Cardiac fibroblast (primary cell): ENCODE measurements at regions not wholly inside any gene's neighbourhood (a gene's known extent, or its start where the extent isn't known, plus 50 kb on each side); places are given as distances from the start of the nearest gene placed in this dataset.

ENCODE experiments used
- DNase-seq, 2 donors: peaks; one replicate each; pipeline versions ENCODE4 v3.0.0 to v3.0.0-alpha.2; 2010; ENCODE audit warnings: low read depth in 2 of 2
- H3K4me3 ChIP-seq, 2 donors: replicated peaks in 1 of 2; 1 replicate in 1 of 2; 2 replicates in 1 of 2; pipeline ENCODE4 v1.5.1; 2011; ENCODE audit warnings: low read depth in 2 of 2, low read length in 2 of 2, mild to moderate bottlenecking in 2 of 2, moderate library complexity in 1 of 2
- CTCF ChIP-seq: IDR thresholded peaks from one replicate; pipeline ENCODE4 v1.5.1; 2011; ENCODE audit warnings: low read depth, mild to moderate bottlenecking, low read length, inconsistent platforms

DNA sequence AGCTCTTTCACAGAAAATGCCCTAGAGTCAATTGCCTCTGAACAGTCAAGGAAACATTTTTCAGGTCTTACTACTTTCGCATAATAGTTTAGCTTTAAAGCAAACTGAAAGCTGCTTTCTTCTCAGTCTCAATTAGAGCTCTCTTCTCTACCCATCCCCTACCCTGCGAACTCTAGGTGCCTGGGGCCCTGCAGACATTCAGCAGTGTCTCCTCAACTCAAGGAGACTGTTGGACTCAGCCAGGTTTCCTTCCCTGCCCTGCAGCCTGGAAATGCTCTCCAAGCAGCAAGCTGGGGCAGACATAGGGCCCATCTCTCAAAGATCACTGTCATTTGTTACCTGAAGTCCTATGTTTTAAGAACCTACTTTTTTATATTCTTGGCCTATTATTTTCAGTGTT lies 312.5 kb upstream of the PRICKLE1 start:
- no peak overlapping the region for H3K4me3 ChIP-seq
- DNase-seq, result no peak
- TF ChIP-seq CTCF, result no peak

DNA sequence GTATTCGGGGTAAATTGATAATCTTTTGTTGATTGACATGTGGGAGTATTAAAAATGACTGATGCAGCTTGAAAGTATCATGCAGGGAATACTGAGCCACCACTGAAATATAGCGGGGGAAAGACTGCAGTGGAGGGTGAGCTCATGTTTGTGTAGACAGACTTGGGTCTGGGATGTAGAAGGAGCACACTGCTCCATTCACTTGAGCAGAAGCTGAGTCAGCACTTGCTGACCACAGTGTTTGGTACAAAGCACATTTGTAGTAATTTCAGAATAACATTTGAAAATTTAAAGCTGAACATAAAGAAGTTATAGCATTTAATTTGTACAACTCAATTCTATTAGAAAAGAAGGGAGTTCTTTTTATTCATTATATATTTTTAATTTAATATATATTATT lies 304.3 kb upstream of the PRICKLE1 start:
- TF ChIP-seq CTCF, result no peak
- H3K4me3 ChIP-seq, result no peak overlapping the region
- no peak for DNase-seq

DNA sequence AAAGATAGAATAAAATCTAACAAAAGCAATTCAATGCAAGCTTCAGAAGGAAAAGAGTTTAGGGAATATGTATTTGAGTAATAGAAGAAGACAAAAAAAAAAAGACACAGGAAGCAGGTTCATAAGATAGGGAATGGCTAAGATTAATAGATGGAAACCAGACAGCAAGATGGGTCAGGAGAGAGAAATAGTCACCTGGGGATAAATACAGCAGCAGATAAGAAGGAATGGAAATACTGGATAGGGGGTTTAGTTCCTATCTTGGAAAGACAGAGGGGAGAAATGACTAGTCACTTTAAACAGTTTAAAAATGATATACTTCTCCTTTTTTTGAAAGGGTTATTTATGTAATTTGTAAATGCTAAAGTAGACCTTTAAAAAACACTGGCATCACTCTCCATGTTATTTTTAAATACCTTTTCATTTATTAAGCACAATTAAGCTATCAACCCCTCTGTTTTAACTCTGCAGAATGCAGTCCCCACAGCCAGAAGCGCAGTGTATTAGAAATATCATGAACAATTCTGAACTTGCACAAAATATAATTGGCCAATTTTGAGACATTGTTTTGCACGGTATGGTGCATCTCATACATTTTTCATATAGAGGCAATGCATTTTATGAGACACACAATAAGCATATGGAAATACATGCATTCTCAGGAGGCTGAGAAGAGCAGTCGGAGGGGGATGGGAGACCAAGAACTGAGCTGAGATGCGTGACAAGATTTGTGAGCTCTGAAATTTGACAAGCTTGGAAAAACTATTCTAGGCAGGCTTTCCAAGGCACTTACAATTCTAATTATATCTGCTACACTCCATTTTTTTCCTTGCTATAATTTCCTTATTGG lies 303.4 kb upstream of the PRICKLE1 start:
- DNase-seq, result no peak
- TF ChIP-seq CTCF, result no peak
- no peak overlapping the region for H3K4me3 ChIP-seq

DNA sequence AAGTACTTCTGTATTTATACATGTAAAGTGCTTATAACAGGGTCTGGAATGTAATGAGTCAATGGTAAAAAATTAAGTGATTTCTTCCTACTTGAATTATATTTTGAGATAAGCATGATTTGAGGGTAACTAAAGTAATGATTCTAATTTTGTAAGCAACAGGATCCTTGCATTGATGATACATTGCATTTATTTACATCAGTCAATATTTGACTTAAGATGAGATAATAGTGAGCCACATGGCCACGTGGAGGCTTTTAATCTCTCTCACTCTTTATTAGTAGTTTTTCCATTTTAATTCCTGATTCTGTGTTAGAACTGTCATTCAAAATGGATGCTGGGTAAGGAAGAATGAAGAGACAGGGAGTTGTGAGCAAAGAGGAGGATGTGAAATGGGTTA lies 298.1 kb upstream of the PRICKLE1 start:
- no peak for DNase-seq
- no peak for TF ChIP-seq CTCF
- no peak overlapping the region for H3K4me3 ChIP-seq

DNA sequence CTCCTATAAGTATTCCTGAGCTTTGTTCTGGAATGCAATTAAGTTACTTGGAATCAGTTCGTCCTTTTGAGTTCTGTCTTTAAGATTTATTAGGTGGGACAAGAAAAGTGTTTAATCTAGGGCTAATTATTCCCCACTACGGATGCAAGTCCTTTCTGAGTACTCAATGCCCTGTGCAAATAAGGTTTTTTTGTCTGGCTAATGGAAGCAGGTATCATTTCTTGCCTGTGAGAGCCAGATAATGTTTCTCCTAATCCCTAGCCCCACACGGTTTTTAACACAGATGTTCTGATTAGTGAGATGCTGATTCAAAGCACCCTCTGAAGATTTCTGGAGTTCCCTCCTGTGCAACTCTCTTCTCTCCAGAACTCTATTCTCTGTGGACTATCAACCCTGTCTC lies 296.6 kb upstream of the PRICKLE1 start:
- H3K4me3 ChIP-seq, result no peak overlapping the region
- TF ChIP-seq CTCF, result no peak
- no peak for DNase-seq

DNA sequence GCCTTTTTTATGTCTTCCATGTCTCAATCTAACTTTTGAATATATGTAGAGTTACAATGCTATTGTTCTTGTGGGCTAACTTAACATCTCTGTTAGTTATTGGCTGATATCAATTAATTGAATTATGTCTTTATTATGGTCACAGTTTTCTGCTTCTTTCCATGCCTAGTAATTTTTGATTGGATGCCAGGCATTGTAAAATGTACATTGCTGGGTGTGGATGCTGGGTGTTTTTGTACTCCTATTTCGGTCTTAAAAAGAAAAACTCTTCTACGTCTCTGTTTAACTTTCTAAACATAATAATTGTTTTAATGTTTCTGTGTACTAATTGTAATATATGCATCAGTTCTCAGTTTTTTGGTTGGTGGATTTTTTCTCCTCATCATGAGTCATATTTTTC lies 296.1 kb upstream of the PRICKLE1 start:
- H3K4me3 ChIP-seq, result no peak overlapping the region
- no peak for TF ChIP-seq CTCF
- DNase-seq, result no peak

DNA sequence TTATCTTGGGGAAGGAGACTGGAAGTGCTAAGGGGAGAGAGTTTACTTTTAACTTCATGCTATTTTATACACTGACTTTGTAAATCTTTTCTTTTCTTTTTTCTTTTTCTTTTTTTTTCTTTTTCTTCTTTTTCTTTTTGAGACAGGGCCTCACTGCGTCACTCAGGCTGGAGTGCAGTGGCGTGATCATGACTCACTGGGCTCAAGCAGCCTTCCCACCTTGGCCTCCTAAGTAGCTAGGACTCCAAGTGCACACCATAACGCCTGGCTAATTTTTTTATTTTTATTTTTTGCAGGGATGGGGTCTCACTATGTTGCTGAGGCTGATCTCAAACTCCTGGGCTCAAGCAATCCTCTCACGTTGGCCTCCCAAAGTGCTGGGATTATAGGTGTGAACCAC lies 294.6 kb upstream of the PRICKLE1 start:
- DNase-seq, result no peak
- H3K4me3 ChIP-seq, result no peak overlapping the region
- no peak for TF ChIP-seq CTCF
